Right lobe of liver (tissue), 4 donors: ENCODE measurements at regions not wholly inside any gene's neighbourhood (a gene's known extent, or its start where the extent isn't known, plus 50 kb on each side); places are given as distances from the start of the nearest gene placed in this dataset.

Experiments
- POLR2A ChIP-seq: fragments of 450-650 bp; IDR thresholded peaks from one replicate; pipeline ENCODE4 v1.6.1; 2017; ENCODE audit warnings: antibody characterized with exemption, mild to moderate bottlenecking
- TF ChIP-seq, protein P1 (sequence below), 4 donors: fragments of 200-600 bp in 3 of 4; fragments of 450-650 bp in 1 of 4; IDR thresholded peaks; one replicate each; pipeline versions ENCODE4 v1.5.1 to v1.8.0; 2016 to 2022; ENCODE audit warnings: antibody characterized with exemption in 4 of 4, mild to moderate bottlenecking in 2 of 4
- donor health status: DM: no; HTN: no; CAD: no.
- donor health status: DM: no; HTN: no; CAD: no.
- donor health status: DM: no; HTN: yes; CAD: no.

DNA sequence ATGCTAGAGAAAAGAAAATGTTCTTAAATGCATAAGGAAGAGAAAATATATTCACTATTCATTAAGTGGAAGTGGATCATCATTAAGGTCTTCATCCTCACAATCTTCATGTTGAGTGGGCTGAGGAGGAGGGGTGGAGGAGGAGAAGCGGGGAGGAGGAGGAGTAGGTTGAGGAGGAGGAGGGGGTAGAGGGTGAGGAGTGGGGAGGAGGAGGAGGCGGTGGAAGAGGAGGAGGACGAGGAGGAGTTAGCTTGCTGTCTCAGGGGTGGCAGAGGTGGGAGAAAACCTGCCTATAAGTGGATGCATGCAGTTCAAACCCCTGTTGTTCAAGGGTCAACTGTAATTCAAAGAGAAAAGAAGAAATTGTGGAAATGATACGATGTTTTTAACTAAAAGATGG lies 71.6 kb downstream of the MYEOV start:
- TF ChIP-seq, protein P1, sequence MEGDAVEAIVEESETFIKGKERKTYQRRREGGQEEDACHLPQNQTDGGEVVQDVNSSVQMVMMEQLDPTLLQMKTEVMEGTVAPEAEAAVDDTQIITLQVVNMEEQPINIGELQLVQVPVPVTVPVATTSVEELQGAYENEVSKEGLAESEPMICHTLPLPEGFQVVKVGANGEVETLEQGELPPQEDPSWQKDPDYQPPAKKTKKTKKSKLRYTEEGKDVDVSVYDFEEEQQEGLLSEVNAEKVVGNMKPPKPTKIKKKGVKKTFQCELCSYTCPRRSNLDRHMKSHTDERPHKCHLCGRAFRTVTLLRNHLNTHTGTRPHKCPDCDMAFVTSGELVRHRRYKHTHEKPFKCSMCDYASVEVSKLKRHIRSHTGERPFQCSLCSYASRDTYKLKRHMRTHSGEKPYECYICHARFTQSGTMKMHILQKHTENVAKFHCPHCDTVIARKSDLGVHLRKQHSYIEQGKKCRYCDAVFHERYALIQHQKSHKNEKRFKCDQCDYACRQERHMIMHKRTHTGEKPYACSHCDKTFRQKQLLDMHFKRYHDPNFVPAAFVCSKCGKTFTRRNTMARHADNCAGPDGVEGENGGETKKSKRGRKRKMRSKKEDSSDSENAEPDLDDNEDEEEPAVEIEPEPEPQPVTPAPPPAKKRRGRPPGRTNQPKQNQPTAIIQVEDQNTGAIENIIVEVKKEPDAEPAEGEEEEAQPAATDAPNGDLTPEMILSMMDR (IDR thresholded peaks at IDR 0.05): no peak
- TF ChIP-seq POLR2A: no peak
